Upper lobe of right lung (tissue), 1 donor: ENCODE measurements at regions not wholly inside any gene's neighbourhood (a gene's known extent, or its start where the extent isn't known, plus 50 kb on each side); places are given as distances from the start of the nearest gene placed in this dataset.

Experiments
- ATAC-seq: fragments of 200-7000 bp; cut with Tn5 transposase; one replicate; pipeline ENCODE4 v1.9.1; 2020; ENCODE audit warnings: mild to moderate bottlenecking, moderate library complexity
- DNase-seq: peaks from one replicate; pipeline ENCODE4 v3.0.0-alpha.2; 2020
- H3K27ac ChIP-seq: fragments of 200-600 bp; one replicate; pipeline ENCODE4 v1.8.0; 2022
- H3K27me3 ChIP-seq: fragments of 200-600 bp; one replicate; pipeline ENCODE4 v1.8.0; 2022; ENCODE audit warnings: mild to moderate bottlenecking
- H3K36me3 ChIP-seq: fragments of 200-600 bp; one replicate; pipeline ENCODE4 v1.8.0; 2022
- H3K4me1 ChIP-seq: fragments of 200-600 bp; one replicate; pipeline ENCODE4 v1.8.0; 2022
- H3K4me3 ChIP-seq: fragments of 200-600 bp; one replicate; pipeline ENCODE4 v1.8.0; 2022; ENCODE audit warnings: mild to moderate bottlenecking
- H3K9me3 ChIP-seq: fragments of 200-600 bp; one replicate; pipeline ENCODE4 v1.8.0; 2022
- CTCF ChIP-seq: fragments of 200-600 bp; IDR thresholded peaks from one replicate; pipeline ENCODE4 v1.8.0; 2022; ENCODE audit warnings: antibody characterized with exemption
- intact Hi-C: fragments of 100-400 bp; cut with DNase I; formaldehyde crosslinking; loops from one replicate; pipeline ENCODE4 v1.11.0; 2022
- donor health status: DM: no; HTN: yes; CAD: no; lungs with severe emphysema.

DNA sequence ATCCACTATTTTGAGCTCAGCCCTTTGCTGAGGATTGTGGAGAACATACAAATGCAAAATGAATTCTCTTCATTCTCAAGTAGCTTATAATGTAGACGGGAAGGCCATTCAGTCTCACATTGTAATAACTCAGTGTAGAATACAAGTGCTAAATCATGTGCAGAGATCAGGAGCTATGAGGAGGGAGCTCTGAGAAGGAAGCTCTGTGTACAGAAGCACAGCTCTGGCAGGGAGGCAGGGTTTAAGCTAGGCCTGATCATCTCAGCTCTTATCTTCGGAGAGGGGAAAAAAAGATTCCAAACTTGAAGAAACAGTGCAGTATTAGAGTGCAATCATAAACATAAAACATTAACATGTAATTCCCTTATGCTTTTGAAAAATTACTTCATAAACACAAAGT is 291.1 kb upstream of the SKOR2 start:
- Histone ChIP-seq H3K27ac (no peak overlapping the region), H3K4me3 (no peak overlapping the region), H3K4me1 (no peaks in the 10 kb centered on the region), H3K36me3 (no peaks in the 10 kb centered on the region), H3K9me3 (no peaks in the 10 kb centered on the region), H3K27me3 (no peaks in the 10 kb centered on the region)
- intact Hi-C loops, result no loop called here
- no peak for TF ChIP-seq CTCF
- DNase-seq, result no peak
- ATAC-seq, result no peak

GRCh38 chr18:47531717-47532116 is 280.3 kb upstream of the SKOR2 start:
- intact Hi-C loops, result no loop called here
- Histone ChIP-seq H3K4me1 (no peaks in the 10 kb centered on the region), H3K4me3 (no peak overlapping the region), H3K36me3 (no peaks in the 10 kb centered on the region), H3K9me3 (no peaks in the 10 kb centered on the region), H3K27me3 (peaks cover 19% of the 10 kb centered on the region), H3K27ac (no peak overlapping the region)
- peak; percentile 5 for TF ChIP-seq CTCF
- no peak for DNase-seq
- no peak for ATAC-seq

DNA sequence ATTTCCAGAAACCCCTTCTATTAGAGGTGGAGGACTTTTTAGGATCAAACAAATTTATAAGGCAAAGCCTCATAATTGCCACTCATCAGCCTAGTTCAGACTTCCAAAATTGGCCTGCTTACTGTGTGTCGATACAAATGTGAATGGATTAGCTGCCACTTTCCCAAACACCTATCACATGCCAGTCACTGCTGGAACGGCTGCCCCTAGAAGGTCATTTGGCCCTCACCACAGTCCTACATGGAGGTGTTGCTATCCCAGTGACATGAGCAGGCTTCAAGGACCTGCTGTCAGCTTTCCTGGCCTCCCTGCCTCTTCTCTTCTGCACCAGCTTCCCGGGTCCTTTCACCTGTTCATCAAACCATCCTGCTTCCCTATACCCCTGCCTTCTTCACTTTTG is 279.2 kb upstream of the SKOR2 start:
- Histone ChIP-seq H3K36me3 (no peaks in the 10 kb centered on the region), H3K4me1 (no peaks in the 10 kb centered on the region), H3K27me3 (peaks cover 19% of the 10 kb centered on the region), H3K4me3 (no peak overlapping the region), H3K27ac (no peak overlapping the region), H3K9me3 (no peaks in the 10 kb centered on the region)
- TF ChIP-seq CTCF, result no peak
- intact Hi-C loops, result no loop called here
- ATAC-seq (no peak), DNase-seq (no peak)

DNA sequence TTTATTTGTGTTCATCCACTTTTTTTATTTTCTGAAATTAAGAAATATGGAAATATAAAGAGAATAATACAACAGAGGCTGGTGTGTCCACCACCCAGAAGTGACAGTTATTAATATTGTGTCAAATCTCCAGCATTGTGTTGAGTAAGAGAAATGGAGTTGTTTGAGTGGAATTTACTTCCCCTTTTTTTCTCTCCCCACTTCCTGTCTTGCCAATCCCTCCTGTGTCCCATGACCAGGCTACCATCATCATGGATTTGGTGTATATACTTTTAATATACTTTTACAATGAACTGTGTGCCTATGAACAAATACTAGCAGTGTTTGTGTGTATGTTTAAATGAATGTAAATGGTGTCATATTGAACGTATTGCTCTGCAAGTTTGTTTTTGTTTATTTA is 276.9 kb upstream of the SKOR2 start:
- H3K27me3 ChIP-seq, result peaks cover 14% of the 10 kb centered on the region
- no peak overlapping the region for H3K4me3 ChIP-seq
- no peak for TF ChIP-seq CTCF
- no peaks in the 10 kb centered on the region for H3K4me1 ChIP-seq
- H3K36me3 ChIP-seq, result no peaks in the 10 kb centered on the region
- H3K27ac ChIP-seq, result no peak overlapping the region
- ATAC-seq (no peak), DNase-seq (no peak)
- intact Hi-C loops, result no loop called here
- no peaks in the 10 kb centered on the region for H3K9me3 ChIP-seq

DNA sequence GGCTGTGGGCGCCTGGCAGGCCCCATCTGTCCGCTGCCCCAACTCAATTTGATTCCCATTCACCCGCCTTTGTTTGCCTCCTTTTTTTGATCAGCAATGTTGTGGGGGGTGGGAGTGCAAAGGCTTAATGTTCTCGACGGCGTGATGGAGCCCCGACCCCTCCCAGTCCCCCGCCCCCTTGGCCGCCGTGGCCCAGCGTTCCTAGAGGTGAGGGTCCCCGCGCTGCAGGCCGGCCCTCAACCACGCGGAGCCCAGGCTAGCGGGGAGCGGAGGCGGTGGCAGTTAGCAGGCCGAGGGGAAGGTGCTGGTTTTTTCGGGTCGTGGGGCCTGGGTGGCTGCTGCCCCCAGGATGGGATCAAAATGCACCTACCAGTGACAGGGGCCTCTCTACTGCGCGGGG is 274.7 kb upstream of the SKOR2 start:
- H3K9me3 ChIP-seq, result no peaks in the 10 kb centered on the region
- H3K4me1 ChIP-seq, result no peaks in the 10 kb centered on the region
- TF ChIP-seq CTCF, result no peak
- ATAC-seq, result no peak
- DNase-seq, result no peak
- H3K4me3 ChIP-seq, result no peak overlapping the region
- peaks cover 9% of the 10 kb centered on the region for H3K27me3 ChIP-seq
- H3K36me3 ChIP-seq, result no peaks in the 10 kb centered on the region
- H3K27ac ChIP-seq, result no peak overlapping the region
- intact Hi-C loops, result no loop called here

GRCh38 chr18:47522359-47522758 is 270.9 kb upstream of the SKOR2 start:
- intact Hi-C loops, result no loop called here
- Histone ChIP-seq H3K27ac (no peak overlapping the region), H3K4me1 (no peaks in the 10 kb centered on the region), H3K9me3 (no peaks in the 10 kb centered on the region), H3K4me3 (no peak overlapping the region), H3K27me3 (peaks cover 6% of the 10 kb centered on the region), H3K36me3 (no peaks in the 10 kb centered on the region)
- DNase-seq (no peak), ATAC-seq (no peak)
- TF ChIP-seq CTCF, result no peak
